HG02938 (cell line): ENCODE measurements at regions not wholly inside any gene's neighbourhood (a gene's known extent, or its start where the extent isn't known, plus 50 kb on each side); places are given as distances from the start of the nearest gene placed in this dataset.
"Not testable (repeated sequence)": the region's sequence is repeated elsewhere in the genome, so short reads cannot be mapped to it uniquely, and the experiment has no call there.

Experiments used
- ATAC-seq: cut with Tn5 transposase; IDR thresholded peaks from one replicate; pipeline ENCODE4 v1.9.1; 2021; ENCODE audit warnings: mild to moderate bottlenecking, moderate library complexity; ENCODE audit not compliant: unreplicated experiment

DNA sequence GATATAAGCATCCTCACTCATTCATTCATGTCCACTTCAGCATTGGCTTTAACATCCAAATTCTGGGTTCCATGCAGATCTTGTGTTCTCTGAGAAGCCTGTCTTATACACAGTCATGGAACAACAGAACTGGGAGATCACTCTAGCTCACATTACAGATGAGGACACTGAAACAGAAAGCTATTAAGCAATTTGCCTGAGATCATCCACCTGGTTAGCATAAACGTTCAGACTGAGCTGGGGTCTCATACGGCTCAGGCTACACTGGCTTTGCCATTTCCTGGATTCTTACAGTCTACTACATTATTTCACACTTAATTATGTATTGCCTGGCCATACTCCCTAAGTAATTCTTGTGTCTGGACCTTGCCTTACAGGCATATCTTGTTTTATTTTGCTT, 169.4 kb upstream of the FANCL start:
- ATAC-seq: no peak

DNA sequence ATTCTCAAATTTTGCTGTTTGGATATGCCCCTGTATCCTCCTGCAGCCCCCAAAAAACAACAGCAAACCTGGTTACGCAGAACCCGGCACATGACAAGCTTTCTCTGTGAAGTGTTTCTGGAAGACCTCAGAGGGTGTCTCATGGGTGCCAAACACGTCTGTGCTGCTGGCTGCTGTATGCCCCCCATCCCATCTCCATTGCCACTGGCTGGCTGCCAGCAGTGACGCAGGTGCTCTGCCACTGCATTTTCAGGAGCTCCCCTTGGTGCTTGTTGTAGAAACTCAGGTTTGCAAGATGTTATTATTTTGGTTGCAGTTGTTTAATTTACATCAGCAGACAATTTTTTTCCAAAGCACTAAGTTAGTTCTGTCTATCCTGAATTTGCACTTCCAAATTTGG, 166.4 kb upstream of the FANCL start:
- no peak for ATAC-seq

GRCh38 chr2:58405341-58405740, 164.2 kb upstream of the FANCL start:
- no peak for ATAC-seq

GRCh38 chr2:58401936-58402335, 160.8 kb upstream of the FANCL start:
- no peak for ATAC-seq

DNA sequence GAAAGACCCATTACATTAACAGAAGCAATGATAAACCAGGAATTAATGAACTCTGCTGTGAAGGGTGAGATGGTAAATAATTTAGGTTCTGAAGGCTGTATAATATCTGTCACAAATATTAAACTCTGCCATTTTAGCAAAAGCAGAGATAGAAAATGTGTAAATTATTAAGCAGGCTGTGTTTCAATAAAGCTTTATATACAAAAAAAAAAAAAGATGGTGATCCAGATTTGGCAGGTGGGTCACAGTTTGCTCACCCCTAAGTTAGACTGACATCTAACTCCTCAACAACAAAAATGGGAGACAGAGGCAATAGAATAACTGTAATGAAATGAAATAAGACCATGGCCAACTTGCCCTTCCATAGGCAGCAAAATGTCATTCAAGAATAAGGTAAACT, 157.3 kb upstream of the FANCL start:
- no peak for ATAC-seq

- ATAC-seq: no peak
Measured at GRCh38 chr2:58387701-58388100, 146.6 kb upstream of the FANCL start.

DNA sequence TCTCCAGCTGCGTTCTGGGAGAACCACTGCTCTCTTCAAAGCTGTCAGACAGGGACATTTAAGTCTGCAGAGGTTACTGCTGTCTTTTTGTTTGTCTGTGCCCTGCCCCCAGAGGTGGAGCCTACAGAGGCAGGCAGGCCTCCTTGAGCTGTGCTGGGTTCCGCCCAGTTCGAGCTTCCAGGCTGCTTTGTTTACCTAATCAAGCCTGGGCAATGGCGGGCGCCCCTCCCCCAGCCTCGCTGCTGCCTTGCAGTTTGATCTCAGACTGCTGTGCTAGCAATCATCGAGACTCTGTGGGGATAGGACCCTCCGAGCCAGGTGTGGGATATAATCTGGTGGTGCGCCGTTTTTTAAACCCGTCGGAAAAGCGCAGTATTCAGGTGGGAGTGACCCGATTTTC, 145.8 kb upstream of the FANCL start:
- ATAC-seq: not testable (repeated sequence)

DNA sequence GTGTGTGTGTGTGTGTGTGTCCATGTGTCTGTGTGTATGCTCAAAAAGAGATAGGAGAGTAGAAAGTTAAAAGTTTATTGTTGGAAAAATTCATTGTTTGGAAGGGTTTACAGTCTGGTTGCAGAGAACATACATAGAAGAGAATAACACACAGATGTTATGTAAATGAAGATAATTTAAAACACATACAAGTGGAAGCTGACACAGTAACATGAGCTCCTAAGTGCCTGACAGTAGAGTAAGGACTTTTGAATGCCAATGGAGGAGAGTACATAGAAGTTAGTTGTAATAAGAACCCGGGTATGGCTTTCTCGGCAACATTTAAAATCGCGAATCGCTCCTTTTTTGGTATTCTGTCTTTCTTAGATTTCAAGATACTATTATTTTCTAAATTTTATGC, 137.0 kb upstream of the FANCL start:
- no peak for ATAC-seq

DNA sequence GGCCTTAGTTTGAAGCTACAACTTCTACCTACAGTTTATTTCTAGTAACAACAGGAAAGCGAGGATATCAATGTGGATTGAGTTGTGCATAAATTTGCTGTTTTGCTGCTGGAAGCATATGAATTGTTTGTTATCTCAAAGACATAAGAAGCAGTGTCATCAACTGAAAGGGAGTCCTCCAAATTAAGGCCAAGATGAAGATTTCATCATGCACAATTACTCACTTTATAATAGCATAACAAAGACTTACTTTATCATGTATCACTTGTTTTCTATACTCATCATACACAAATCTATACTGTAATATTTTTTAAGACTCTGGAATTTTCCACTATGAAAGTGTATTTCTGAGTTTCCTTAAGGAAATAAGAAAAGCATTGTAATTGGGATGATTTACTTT, 136.1 kb upstream of the FANCL start:
- ATAC-seq: no peak

GRCh38 chr2:58376592-58376991, 135.5 kb upstream of the FANCL start:
- peak; percentile 59 for ATAC-seq

DNA sequence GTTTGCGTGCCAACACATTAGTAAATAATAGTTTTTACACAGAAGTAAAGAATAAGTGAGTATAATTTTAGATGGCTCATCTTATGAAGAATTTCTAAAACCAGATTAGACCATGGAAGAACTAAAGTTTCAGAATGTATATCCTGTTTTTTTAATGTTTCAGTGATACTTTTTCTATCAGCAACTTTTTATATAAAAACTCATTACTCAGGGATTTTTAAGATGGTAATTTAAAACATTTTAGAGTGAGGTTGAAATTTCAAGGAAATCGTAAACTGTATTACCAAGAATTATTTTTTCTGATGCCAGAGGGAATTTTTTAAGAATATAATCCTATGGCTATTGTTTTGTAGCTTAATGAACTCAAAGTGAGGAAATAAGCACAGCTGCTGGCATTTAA, 128.5 kb upstream of the FANCL start:
- no peak for ATAC-seq

DNA sequence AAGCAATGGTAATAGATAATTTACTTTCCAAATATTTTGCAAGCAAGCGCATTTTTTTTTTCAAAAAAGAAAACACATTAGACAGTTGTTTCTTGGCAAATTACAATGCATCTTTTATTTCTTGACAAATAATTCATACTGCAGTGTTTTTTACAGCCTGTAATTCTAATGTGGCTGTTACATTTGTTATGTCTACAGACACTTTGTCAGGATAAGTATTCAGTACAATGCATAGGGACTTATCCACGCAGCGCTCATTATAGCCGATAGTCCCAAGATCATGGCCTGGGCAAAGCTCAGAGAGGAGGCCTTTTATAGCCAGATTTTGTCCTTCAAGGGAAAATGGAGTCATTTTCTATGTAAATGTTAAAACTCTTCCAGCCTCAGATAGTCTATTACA, 123.0 kb upstream of the FANCL start:
- ATAC-seq: no peak

GRCh38 chr2:58358026-58358425, 116.9 kb upstream of the FANCL start:
- no peak for ATAC-seq

DNA sequence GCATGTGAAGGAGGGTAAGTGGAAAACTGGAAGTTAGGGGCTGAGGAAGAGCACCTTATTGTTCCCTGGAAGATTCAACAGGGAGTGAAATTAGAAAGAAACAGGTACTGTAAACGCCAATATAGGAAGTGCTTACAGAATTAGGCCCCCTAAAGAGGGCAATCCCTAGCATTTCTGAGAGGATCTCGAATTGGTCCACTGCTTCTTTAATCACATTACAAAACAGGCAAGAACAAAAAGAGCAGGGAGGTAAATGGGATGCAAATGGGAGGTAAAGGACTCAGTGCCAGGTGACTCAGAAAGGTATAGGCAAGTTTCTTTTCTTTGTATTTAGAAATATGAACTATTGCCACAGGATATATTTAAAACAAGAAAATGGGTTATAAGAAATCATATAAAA, 116.4 kb upstream of the FANCL start:
- no peak for ATAC-seq

DNA sequence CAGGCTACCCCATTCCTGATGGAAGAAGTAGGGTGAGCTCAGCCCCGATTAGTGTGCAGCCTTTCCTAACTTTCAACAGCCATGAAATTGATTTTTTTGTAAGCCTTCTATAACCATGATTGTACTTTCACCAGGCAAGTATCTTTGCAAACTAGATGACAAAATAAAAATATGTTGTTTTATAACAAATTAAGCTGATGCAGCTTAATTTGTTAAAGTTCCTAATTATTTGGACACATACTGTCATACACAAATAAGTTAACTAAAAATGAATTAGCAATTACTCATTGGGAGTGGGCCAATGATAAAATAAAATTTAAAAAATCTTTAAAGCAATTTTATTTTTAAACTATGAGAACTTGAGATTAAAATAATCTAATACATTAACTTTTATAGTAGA, 113.1 kb upstream of the FANCL start:
- no peak for ATAC-seq

- ATAC-seq: peak; percentile 83
Measured at GRCh38 chr2:58350484-58350883, 109.4 kb upstream of the FANCL start.

GRCh38 chr2:58347810-58348209, 106.7 kb upstream of the FANCL start:
- no peak for ATAC-seq

DNA sequence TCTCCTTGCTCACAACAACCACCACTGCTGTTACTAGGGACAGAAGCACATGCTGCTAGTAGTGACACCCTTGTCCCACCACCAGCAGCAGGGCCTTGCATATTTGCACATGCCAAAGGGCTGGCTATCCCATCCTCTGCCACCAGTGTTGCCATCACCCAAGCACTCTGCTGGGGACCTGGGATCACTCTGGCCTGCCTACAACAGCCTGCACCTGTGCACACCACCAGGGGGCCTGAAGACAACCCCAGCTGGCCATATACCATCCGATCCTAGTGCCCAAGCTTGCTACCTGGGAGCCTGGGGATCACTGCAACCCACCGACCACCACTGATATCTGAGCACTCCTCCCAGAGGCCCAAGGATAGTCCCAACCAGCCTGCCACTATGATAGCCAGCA, 99.9 kb upstream of the FANCL start:
- ATAC-seq: no peak

DNA sequence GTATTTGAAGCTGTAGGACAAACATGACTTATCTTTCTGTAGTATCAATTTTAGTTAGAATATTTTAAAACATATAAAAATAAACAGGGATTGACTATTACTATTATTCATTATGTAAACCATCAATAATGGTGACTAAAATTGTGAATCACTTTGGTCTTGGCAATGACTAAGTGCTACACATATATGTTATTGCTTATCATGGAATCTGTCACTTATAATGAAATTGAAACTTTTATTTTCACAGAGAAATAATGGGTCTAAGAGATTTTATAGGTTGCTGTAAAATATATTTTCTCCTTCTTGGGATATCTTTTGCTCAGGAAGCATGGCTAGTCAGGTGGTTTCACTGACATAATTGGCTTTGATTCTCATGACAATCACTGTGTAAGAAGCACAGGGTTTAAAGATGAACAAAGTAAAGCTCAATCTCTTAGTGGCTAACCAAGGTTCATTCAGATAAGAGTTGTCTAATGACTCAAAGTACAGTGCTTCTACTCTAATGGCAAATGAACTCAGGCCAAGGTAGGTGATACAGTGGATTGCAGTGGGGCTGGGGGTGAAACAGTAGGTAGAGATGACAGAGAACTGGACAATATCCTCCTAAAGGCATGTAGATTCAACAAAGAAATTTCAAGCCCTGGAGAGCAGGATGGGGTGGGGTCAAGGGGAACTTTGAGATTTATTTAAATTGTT, 98.6 kb upstream of the FANCL start:
- ATAC-seq: no peak

- ATAC-seq: no peak
Measured at GRCh38 chr2:58336416-58336815, 95.3 kb upstream of the FANCL start.

DNA sequence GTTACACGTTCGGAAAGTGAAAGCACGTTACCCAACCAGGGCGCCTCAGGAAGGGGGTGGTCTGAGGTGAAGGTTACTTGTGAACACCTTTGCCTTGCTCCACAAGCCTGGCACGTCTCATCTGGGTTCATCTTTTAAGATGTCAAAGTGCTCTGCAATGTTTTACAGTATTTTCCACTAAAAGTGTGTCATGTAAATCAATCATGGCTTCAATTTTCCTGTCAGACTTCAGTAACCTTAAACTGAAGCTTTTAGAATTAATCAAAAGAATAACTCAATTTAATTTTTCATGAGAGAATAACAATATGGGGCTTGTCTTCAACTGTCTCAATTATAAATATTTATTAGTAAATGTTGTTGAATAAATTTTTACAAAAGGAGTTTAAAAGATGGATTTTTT, 93.3 kb upstream of the FANCL start:
- no peak for ATAC-seq

DNA sequence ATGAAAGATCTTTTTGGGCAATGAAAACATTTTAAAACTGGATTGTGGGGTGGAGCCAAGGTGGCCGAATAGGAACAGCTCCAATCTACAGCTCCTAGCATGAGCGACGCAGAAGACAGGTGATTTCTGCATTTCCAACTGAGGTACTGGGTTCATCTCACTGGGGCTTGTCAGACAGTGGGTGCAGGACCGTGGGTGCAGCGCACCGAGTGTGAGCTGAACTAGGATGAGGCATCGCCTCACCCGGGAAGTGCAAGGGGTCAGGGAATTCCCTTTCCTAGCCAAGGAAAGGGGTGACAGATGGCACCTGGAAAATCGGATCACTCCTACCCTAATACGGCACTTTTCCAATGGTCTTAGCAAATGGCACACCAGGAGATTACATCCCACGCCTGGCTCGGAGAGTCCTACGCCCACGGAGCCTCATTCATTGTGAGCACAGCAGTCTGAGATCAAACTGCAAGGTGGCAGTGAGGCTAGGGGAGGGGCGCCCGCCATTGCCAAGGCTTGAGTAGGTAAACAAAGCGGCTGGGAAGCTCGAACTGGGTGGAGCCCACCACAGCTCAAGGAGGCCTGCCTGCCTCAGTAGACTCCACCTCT, 84.3 kb upstream of the FANCL start:
- ATAC-seq: not testable (repeated sequence)

GRCh38 chr2:58319481-58319880, 78.4 kb upstream of the FANCL start:
- ATAC-seq: no peak
